ENCODE measurements at regions not wholly inside any gene's neighbourhood (a gene's known extent, or its start where the extent isn't known, plus 50 kb on each side); places are given as distances from the start of the nearest gene placed in this dataset.
"Not testable (repeated sequence)": the region's sequence is repeated elsewhere in the genome, so short reads cannot be mapped to it uniquely, and the experiment has no call there.

GRCh38 chr3:152213203-152213602 is 55.5 kb upstream of the MBNL1 start:
- intact Hi-C loops (cut with DNase I; ENCODE audit: low total_unique reads) = no loop called here
- Histone ChIP-seq H3K4me3 (no peak overlapping the region), H3K27ac (peak overlapping the region in 1 of 8 donors; percentile 33), H3K27me3 (replicated peaks in 1 of 7) (no peaks in the 10 kb centered on the region), H3K36me3 (no peaks in the 10 kb centered on the region), H3K4me1 (peaks cover 0 to 23% (median 1%) of the 10 kb centered on the region in 6 donors), H3K9me3 (peaks cover 0 to 6% (median 1%) of the 10 kb centered on the region in 8 donors)
- DNase-seq = no peak
- TF ChIP-seq, protein P1, sequence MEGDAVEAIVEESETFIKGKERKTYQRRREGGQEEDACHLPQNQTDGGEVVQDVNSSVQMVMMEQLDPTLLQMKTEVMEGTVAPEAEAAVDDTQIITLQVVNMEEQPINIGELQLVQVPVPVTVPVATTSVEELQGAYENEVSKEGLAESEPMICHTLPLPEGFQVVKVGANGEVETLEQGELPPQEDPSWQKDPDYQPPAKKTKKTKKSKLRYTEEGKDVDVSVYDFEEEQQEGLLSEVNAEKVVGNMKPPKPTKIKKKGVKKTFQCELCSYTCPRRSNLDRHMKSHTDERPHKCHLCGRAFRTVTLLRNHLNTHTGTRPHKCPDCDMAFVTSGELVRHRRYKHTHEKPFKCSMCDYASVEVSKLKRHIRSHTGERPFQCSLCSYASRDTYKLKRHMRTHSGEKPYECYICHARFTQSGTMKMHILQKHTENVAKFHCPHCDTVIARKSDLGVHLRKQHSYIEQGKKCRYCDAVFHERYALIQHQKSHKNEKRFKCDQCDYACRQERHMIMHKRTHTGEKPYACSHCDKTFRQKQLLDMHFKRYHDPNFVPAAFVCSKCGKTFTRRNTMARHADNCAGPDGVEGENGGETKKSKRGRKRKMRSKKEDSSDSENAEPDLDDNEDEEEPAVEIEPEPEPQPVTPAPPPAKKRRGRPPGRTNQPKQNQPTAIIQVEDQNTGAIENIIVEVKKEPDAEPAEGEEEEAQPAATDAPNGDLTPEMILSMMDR (IDR thresholded peaks at IDR 0.05 in 8 of 11, conservative IDR thresholded peaks at IDR 0.05 in 3 of 11) = no peak
- TF ChIP-seq POLR2AphosphoS5 (IDR thresholded peaks at IDR 0.05) = no peak
- TF ChIP-seq POLR2A (IDR thresholded peaks at IDR 0.05) = no peak

- Histone ChIP-seq H3K4me3 (no peak overlapping the region), H3K27ac (no peak overlapping the region), H3K36me3 (no peaks in the 10 kb centered on the region), H3K4me1 (peaks cover 0 to 31% (median 7%) of the 10 kb centered on the region in 6 donors), H3K27me3 (replicated peaks in 1 of 7) (no peaks in the 10 kb centered on the region), H3K9me3 (no peaks in the 10 kb centered on the region)
- intact Hi-C loops (cut with DNase I; ENCODE audit: low total_unique reads) = no loop called here
- no peak for TF ChIP-seq POLR2A (IDR thresholded peaks at IDR 0.05)
- no peak for TF ChIP-seq POLR2AphosphoS5 (IDR thresholded peaks at IDR 0.05)
- TF ChIP-seq, protein P1 (IDR thresholded peaks at IDR 0.05 in 8 of 11, conservative IDR thresholded peaks at IDR 0.05 in 3 of 11) = no peak
- WGBS, 5 donors = 81 to 95% (median 83%) methylated on average over 1 of the region's 1 CpG
- no peak for DNase-seq
Observed at GRCh38 chr3:152213938-152214337, 54.8 kb upstream of the MBNL1 start.

GRCh38 chr3:152216960-152217865 is 51.5 kb upstream of the MBNL1 start:
- 95 to 98% (median 97%) methylated on average over 7 to 34 of the region's 34 CpGs for WGBS, 5 donors
- Histone ChIP-seq H3K27ac (peak overlapping the region in 1 of 8 donors; percentile 66), H3K4me1 (peaks cover 0 to 64% (median 28%) of the 10 kb centered on the region in 6 donors)
- DNase-seq = peak; percentile 77
- intact Hi-C loops (cut with DNase I; ENCODE audit: low total_unique reads); H3K4me3 ChIP-seq; H3K36me3 ChIP-seq; H3K9me3 ChIP-seq; H3K27me3 ChIP-seq (replicated peaks in 1 of 7): not testable (repeated sequence)

DNA sequence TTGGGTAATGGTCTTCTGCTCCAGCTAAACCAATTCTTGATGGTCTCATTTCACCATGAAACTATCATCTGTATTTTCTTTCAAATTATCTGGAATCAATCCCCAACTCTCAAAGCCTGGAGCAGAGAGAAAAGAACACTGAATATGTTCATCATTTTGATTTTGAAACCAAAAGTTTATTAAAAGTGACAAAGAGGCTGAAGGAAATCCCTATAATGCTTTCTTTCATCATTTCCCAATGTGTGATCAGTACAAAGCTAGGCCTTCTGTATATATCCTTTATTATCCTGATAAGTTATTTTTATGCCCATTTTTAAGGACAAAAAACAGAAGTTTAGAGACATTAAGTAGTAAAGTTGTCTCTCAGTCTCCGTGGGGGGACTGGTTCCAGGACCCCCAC is 50.1 kb upstream of the MBNL1 start:
- Histone ChIP-seq H3K36me3 (no peaks in the 10 kb centered on the region), H3K4me1 (peaks cover 0 to 68% (median 41%) of the 10 kb centered on the region in 6 donors), H3K27ac (peak overlapping the region in 4 of 8 donors; percentile 33 to 66 (median 41)), H3K9me3 (no peaks in the 10 kb centered on the region), H3K27me3 (replicated peaks in 1 of 7) (no peaks in the 10 kb centered on the region), H3K4me3 (peak overlapping the region in 2 of 8 donors; percentile 6 to 37)
- 77 to 91% (median 88%) methylated on average over 1 of the region's 1 CpG for WGBS, 5 donors
- no peak for DNase-seq
- intact Hi-C loops (cut with DNase I; ENCODE audit: low total_unique reads) = no loop called here
- TF ChIP-seq POLR2A (IDR thresholded peaks at IDR 0.05) (no peak), POLR2AphosphoS5 (IDR thresholded peaks at IDR 0.05) (no peak)
- TF ChIP-seq, protein P1 (IDR thresholded peaks at IDR 0.05 in 8 of 11, conservative IDR thresholded peaks at IDR 0.05 in 3 of 11) = no peak
